ENCODE measurements at regions not wholly inside any gene's neighbourhood (a gene's known extent, or its start where the extent isn't known, plus 50 kb on each side); places are given as distances from the start of the nearest gene placed in this dataset.

GRCh38 chr3:168490981-168491380 is 395.3 kb upstream of the GOLIM4 start:
- H3K4me3 ChIP-seq (ENCODE audit: control insufficient read depth, low read depth, low read length) = no peak overlapping the region
- DNase-seq (ENCODE audit: low read depth) = no peak
- no peak for TF ChIP-seq CTCF (conservative IDR thresholded peaks at IDR 0.05; ENCODE audit: control insufficient read depth, insufficient read depth, low read depth, low read length)

- no peak for TF ChIP-seq CTCF (conservative IDR thresholded peaks at IDR 0.05; ENCODE audit: control insufficient read depth, insufficient read depth, low read depth, low read length)
- no peak for DNase-seq (ENCODE audit: low read depth)
- H3K4me3 ChIP-seq (ENCODE audit: control insufficient read depth, low read depth, low read length) = no peak overlapping the region
Observed at GRCh38 chr3:168489301-168489700, 393.6 kb upstream of the GOLIM4 start.

- no peak for DNase-seq (ENCODE audit: low read depth)
- no peak overlapping the region for H3K4me3 ChIP-seq (ENCODE audit: control insufficient read depth, low read depth, low read length)
- no peak for TF ChIP-seq CTCF (conservative IDR thresholded peaks at IDR 0.05; ENCODE audit: control insufficient read depth, insufficient read depth, low read depth, low read length)
Observed at GRCh38 chr3:168485936-168486335, 390.2 kb upstream of the GOLIM4 start.

GRCh38 chr3:168476360-168476980 is 380.7 kb upstream of the GOLIM4 start:
- no peak for TF ChIP-seq CTCF (conservative IDR thresholded peaks at IDR 0.05; ENCODE audit: control insufficient read depth, insufficient read depth, low read depth, low read length)
- no peak for DNase-seq (ENCODE audit: low read depth)
- H3K4me3 ChIP-seq (ENCODE audit: control insufficient read depth, low read depth, low read length) = no peak overlapping the region

DNA sequence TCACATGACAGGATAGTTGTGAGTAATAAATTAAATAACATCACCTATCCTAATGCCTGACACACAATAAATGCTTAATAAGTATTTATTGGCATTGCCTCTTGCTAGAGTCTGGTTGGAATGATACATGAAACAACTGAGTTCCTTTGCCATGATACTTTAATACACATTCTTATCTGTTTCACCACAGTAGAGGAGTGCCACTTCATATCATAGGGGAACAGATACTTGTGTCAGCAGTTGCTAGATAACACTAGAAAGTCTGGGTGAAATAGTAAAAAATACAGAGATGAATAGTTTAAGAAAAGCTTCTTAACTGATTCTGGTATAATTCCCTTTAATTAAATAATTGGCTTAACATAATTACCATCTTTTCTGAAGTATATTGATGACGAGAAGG is 380.0 kb upstream of the GOLIM4 start:
- no peak for DNase-seq (ENCODE audit: low read depth)
- H3K4me3 ChIP-seq (ENCODE audit: control insufficient read depth, low read depth, low read length) = no peak overlapping the region
- TF ChIP-seq CTCF (conservative IDR thresholded peaks at IDR 0.05; ENCODE audit: control insufficient read depth, insufficient read depth, low read depth, low read length) = no peak

DNA sequence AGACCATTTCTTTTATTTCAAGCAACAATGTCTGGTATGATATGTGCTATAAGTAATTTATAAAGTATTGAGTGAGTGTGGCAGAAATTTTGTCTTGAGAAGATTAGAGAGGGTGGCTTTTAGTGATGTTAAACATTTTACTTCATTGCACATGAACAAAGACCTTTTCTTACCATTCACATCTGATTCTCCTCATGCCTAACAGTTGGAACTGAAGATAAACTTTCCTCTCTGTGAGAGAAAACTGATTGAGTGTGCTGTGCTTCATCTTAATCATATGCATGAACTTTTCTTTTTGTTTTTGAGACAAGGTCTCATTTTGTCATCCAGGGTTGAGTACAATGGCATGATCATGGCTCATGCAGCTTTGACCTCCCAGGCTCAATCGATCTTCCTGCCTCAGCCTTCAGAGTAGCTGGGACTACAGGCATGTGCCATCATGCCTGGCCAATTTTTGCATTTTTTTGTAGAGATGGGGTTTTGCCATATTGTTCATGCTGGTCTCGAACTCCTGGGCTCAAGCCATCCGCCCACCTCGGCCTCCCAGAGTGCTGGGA is 377.7 kb upstream of the GOLIM4 start:
- DNase-seq (ENCODE audit: low read depth) = no peak
- H3K4me3 ChIP-seq (ENCODE audit: control insufficient read depth, low read depth, low read length) = no peak overlapping the region
- TF ChIP-seq CTCF (conservative IDR thresholded peaks at IDR 0.05; ENCODE audit: control insufficient read depth, insufficient read depth, low read depth, low read length) = no peak

Data from fibroblast of mammary gland (primary cell).